Natural killer cell (primary cell): ENCODE measurements at regions not wholly inside any gene's neighbourhood (a gene's known extent, or its start where the extent isn't known, plus 50 kb on each side); places are given as distances from the start of the nearest gene placed in this dataset.
"Not testable (repeated sequence)": the region's sequence is repeated elsewhere in the genome, so short reads cannot be mapped to it uniquely, and the experiment has no call there.

ENCODE experiments used
- ATAC-seq, 3 donors: fragments of 150-1000 bp in 2 of 3; fragments of 200-7000 bp in 1 of 3; cut with Tn5 transposase; 1 replicate in 1 of 3; 2 replicates in 2 of 3; pipeline ENCODE4 v1.10.0; 2021; ENCODE audit warnings: mild to moderate bottlenecking in 2 of 3, moderate library complexity in 2 of 3
- DNase-seq, 2 donors: peaks; one replicate each; pipeline versions ENCODE4 v3.0.0 to v3.0.0-alpha.2; 2013 to 2021; ENCODE audit warnings: mixed read lengths in 1 of 2
- H3K27ac ChIP-seq: one replicate; pipeline ENCODE4 v1.5.1; 2013; ENCODE audit warnings: mild to moderate bottlenecking, low read length
- H3K27me3 ChIP-seq: one replicate; pipeline ENCODE4 v1.6.1; 2013; ENCODE audit warnings: low read length; ENCODE audit not compliant: control insufficient read depth, insufficient read depth
- H3K36me3 ChIP-seq: one replicate; pipeline ENCODE4 v1.6.1; 2013; ENCODE audit warnings: low read length; ENCODE audit not compliant: control insufficient read depth, insufficient read depth
- H3K4me1 ChIP-seq: one replicate; pipeline ENCODE4 v1.6.1; 2013; ENCODE audit warnings: low read length; ENCODE audit not compliant: control insufficient read depth, insufficient read depth
- H3K4me3 ChIP-seq: one replicate; pipeline ENCODE4 v1.5.1; 2013; ENCODE audit warnings: low read length
- H3K9me3 ChIP-seq: one replicate; pipeline ENCODE4 v1.6.1; 2013; ENCODE audit warnings: low read length; ENCODE audit not compliant: control insufficient read depth, insufficient read depth
- H3K27ac Mint-ChIP-seq, 2 donors: one replicate each; pipeline ENCODE4 v1.8.0; 2022; ENCODE audit warnings: mild to moderate bottlenecking in 2 of 2, mixed read lengths in 2 of 2, moderate library complexity in 1 of 2
- H3K27me3 Mint-ChIP-seq, 2 donors: one replicate each; pipeline ENCODE4 v1.8.0; 2022; ENCODE audit warnings: low read depth in 2 of 2, mixed read lengths in 2 of 2
- H3K36me3 Mint-ChIP-seq: one replicate; pipeline ENCODE4 v1.8.0; 2022; ENCODE audit warnings: mixed read lengths
- H3K4me1 Mint-ChIP-seq, 2 donors: one replicate each; pipeline ENCODE4 v1.8.0; 2022; ENCODE audit warnings: mixed read lengths in 2 of 2
- H3K4me3 Mint-ChIP-seq: one replicate; pipeline ENCODE4 v1.8.0; 2022; ENCODE audit warnings: mild to moderate bottlenecking, moderate library complexity, mixed read lengths
- H3K9me3 Mint-ChIP-seq, 2 donors: one replicate each; pipeline ENCODE4 v1.8.0; 2022; ENCODE audit warnings: mixed read lengths in 2 of 2
- WGBS: methylation state at CpG from one replicate; pipeline ENCODE4 v1.1.7; 2013; ENCODE audit warnings: missing lambda C conversion rate; ENCODE audit not compliant: insufficient coverage; 5-methylcytosine and 5-hydroxymethylcytosine counted together
- intact Hi-C: fragments of 100-400 bp; cut with micrococcal nuclease; formaldehyde crosslinking; loops from one replicate; pipeline ENCODE4 v1.14.2; 2022
- TF ChIP-seq, protein P1 (sequence below): fragments of 200-600 bp; IDR thresholded peaks from one replicate; pipeline ENCODE4 v1.8.0; 2022; ENCODE audit warnings: antibody characterized with exemption

- no peak for DNase-seq
- no peak for ATAC-seq
- intact Hi-C loops = no loop called here
- Mint-ChIP-seq H3K4me3 (no peak overlapping the region), H3K4me1 (no peaks in the 10 kb centered on the region), H3K9me3 (peaks cover 2 to 22% of the 10 kb centered on the region in 2 donors), H3K36me3 (peaks cover 13% of the 10 kb centered on the region), H3K27ac (no peak overlapping the region), H3K27me3 (no peaks in the 10 kb centered on the region)
- Histone ChIP-seq H3K27ac (no peak overlapping the region), H3K4me3 (no peak overlapping the region), H3K27me3 (no peaks in the 10 kb centered on the region), H3K9me3 (peaks cover 8% of the 10 kb centered on the region), H3K36me3 (no peaks in the 10 kb centered on the region), H3K4me1 (no peaks in the 10 kb centered on the region)
- TF ChIP-seq, protein P1, sequence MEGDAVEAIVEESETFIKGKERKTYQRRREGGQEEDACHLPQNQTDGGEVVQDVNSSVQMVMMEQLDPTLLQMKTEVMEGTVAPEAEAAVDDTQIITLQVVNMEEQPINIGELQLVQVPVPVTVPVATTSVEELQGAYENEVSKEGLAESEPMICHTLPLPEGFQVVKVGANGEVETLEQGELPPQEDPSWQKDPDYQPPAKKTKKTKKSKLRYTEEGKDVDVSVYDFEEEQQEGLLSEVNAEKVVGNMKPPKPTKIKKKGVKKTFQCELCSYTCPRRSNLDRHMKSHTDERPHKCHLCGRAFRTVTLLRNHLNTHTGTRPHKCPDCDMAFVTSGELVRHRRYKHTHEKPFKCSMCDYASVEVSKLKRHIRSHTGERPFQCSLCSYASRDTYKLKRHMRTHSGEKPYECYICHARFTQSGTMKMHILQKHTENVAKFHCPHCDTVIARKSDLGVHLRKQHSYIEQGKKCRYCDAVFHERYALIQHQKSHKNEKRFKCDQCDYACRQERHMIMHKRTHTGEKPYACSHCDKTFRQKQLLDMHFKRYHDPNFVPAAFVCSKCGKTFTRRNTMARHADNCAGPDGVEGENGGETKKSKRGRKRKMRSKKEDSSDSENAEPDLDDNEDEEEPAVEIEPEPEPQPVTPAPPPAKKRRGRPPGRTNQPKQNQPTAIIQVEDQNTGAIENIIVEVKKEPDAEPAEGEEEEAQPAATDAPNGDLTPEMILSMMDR = no peak
Measured at GRCh38 chr4:28277931-28278330, 1417.3 kb downstream of the STIM2 start.

DNA sequence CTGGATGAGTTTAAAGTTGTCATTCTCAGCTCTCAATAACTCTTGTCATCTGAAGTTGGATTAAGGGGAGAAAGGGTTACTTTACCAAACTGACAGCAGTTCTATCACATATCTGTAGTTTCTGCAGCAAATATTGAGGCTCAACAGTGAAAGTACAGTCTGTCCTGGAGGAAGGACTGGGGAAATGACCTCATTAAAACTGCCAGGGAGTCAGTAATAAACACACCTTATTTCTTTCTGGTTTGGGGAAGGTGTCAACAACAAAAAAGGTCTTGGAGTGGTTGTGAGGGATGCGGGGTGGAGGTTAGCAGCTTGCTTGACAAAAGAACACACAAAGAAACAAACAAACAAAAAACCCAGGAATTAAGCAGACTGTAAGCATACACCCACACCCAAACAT lies 1418.0 kb downstream of the STIM2 start:
- Mint-ChIP-seq H3K4me1 (no peaks in the 10 kb centered on the region), H3K27me3 (no peaks in the 10 kb centered on the region), H3K36me3 (peaks cover 13% of the 10 kb centered on the region), H3K4me3 (no peak overlapping the region), H3K9me3 (peaks cover 5 to 26% of the 10 kb centered on the region in 2 donors), H3K27ac (no peak overlapping the region)
- H3K4me1 ChIP-seq = no peaks in the 10 kb centered on the region
- intact Hi-C loops = no loop called here
- H3K27ac ChIP-seq = no peak overlapping the region
- no CpG with 5 or more reads among the region's 1 CpG for WGBS
- no peaks in the 10 kb centered on the region for H3K36me3 ChIP-seq
- H3K27me3 ChIP-seq = no peaks in the 10 kb centered on the region
- peaks cover 8% of the 10 kb centered on the region for H3K9me3 ChIP-seq
- no peak overlapping the region for H3K4me3 ChIP-seq
- ATAC-seq = no peak
- DNase-seq = no peak
- TF ChIP-seq, protein P1 = no peak

DNA sequence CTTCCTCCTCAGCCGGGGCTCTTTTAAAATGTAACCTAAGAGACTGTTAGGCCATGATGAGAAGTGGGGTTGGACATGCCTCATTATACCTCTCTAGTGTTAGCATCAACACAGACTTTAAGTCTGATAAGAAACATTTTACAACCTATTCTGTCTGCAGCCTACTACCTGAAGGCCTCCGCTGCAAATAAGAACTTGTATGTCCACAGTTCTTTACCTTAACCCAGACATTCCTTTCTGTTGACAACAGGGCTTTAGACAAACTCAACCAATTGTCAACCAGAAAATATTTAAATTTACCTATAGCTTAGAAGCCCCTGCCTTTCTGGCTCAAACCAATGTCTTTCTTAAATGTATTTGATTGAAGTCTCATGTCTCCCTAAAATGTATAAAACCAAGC lies 1418.6 kb downstream of the STIM2 start:
- TF ChIP-seq, protein P1 = no peak
- no peaks in the 10 kb centered on the region for H3K27me3 ChIP-seq
- H3K36me3 ChIP-seq = no peaks in the 10 kb centered on the region
- H3K4me1 Mint-ChIP-seq = no peaks in the 10 kb centered on the region
- ATAC-seq (no peak), DNase-seq (no peak)
- no peak overlapping the region for H3K27ac ChIP-seq
- H3K36me3 Mint-ChIP-seq = peaks cover 13% of the 10 kb centered on the region
- H3K27ac Mint-ChIP-seq = no peak overlapping the region
- H3K4me3 Mint-ChIP-seq = no peak overlapping the region
- peaks cover 6 to 23% of the 10 kb centered on the region in 2 donors for H3K9me3 Mint-ChIP-seq
- H3K4me3 ChIP-seq = no peak overlapping the region
- no peaks in the 10 kb centered on the region for H3K27me3 Mint-ChIP-seq
- H3K4me1 ChIP-seq = no peaks in the 10 kb centered on the region
- peaks cover 8% of the 10 kb centered on the region for H3K9me3 ChIP-seq
- WGBS = 100% methylated on average over 1 of the region's 2 CpGs
- intact Hi-C loops = no loop called here

GRCh38 chr4:28286266-28286665 lies 1425.6 kb downstream of the STIM2 start:
- H3K27me3 Mint-ChIP-seq, H3K27ac ChIP-seq, DNase-seq, H3K4me1 Mint-ChIP-seq, H3K9me3 ChIP-seq, ATAC-seq, intact Hi-C loops, H3K4me3 ChIP-seq, H3K4me1 ChIP-seq, H3K27me3 ChIP-seq, H3K4me3 Mint-ChIP-seq, H3K36me3 ChIP-seq, H3K27ac Mint-ChIP-seq: not testable (repeated sequence)
- H3K36me3 Mint-ChIP-seq = peaks cover 22% of the 10 kb centered on the region
- peaks cover 16% of the 10 kb centered on the region in 2 donors for H3K9me3 Mint-ChIP-seq
- 88% methylated on average over 9 of the region's 9 CpGs for WGBS
